Astrocyte of the cerebellum (primary cell): ENCODE measurements at regions not wholly inside any gene's neighbourhood (a gene's known extent, or its start where the extent isn't known, plus 50 kb on each side); places are given as distances from the start of the nearest gene placed in this dataset.
"Not testable (repeated sequence)": the region's sequence is repeated elsewhere in the genome, so short reads cannot be mapped to it uniquely, and the experiment has no call there.

Experiments
- DNase-seq: peaks from one replicate; pipeline ENCODE4 v3.0.0-alpha.2; 2011; ENCODE audit warnings: low read depth
- H3K4me3 ChIP-seq: 2 replicates; pipeline ENCODE4 v1.5.1; 2011; ENCODE audit warnings: mild to moderate bottlenecking, low read depth, low read length, moderate library complexity
- in situ Hi-C: cut with HindIII; loops from 2 replicates; pipeline ENCODE4 v1.10.0; 2017; ENCODE audit warnings: low sequenced_read_pairs
- TF ChIP-seq, protein P1 (sequence below): IDR thresholded peaks from 2 replicates; pipeline ENCODE4 v1.5.1; 2012; ENCODE audit warnings: low read length, low read depth, moderate library complexity, mild to moderate bottlenecking; ENCODE audit errors: missing control alignments

DNA sequence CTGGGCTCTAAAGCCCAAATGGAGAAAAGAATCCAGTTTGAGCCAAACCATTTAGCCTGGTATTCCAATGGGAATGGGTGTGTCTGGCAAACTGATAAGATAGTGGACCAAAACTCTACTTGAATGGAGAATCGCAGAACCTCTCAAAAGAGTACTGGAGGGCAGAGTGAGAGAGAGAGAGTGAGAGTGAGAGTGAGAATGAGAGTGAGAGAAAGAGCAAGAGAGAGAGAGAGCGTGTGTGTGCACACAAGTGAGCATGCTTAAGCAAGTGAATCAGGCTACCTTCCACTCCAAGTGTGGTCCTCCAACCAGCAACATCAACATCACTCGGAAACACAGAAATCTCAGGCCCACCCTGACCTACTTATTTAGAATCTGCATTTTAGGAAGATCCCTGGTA is 58.8 kb downstream of the UQCRFS1 start:
- TF ChIP-seq, protein P1, sequence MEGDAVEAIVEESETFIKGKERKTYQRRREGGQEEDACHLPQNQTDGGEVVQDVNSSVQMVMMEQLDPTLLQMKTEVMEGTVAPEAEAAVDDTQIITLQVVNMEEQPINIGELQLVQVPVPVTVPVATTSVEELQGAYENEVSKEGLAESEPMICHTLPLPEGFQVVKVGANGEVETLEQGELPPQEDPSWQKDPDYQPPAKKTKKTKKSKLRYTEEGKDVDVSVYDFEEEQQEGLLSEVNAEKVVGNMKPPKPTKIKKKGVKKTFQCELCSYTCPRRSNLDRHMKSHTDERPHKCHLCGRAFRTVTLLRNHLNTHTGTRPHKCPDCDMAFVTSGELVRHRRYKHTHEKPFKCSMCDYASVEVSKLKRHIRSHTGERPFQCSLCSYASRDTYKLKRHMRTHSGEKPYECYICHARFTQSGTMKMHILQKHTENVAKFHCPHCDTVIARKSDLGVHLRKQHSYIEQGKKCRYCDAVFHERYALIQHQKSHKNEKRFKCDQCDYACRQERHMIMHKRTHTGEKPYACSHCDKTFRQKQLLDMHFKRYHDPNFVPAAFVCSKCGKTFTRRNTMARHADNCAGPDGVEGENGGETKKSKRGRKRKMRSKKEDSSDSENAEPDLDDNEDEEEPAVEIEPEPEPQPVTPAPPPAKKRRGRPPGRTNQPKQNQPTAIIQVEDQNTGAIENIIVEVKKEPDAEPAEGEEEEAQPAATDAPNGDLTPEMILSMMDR = no peak
- H3K4me3 ChIP-seq = no peak overlapping the region
- DNase-seq = no peak
- in situ Hi-C loops = no loop called here

DNA sequence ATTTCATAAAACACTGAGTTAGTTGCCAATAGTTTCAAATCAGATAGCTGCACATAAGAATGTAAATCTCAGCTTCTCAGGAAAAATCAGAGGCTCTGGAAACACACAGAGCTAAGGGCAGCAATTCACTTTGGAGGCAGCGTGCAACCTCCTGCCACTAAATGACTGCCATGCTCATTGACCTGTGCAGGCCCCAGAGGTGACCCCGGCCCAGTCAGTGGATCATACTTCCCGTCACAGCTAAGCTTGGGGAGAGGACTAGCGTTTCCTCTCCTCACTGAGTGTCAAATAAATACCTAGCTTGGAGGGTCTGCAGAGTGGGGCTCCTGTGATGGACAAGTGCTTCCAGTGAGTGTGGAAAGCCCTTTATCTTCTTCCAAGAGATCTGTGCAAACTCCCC is 67.2 kb downstream of the UQCRFS1 start:
- in situ Hi-C loops = no loop called here
- TF ChIP-seq, protein P1 = no peak
- H3K4me3 ChIP-seq = no peak overlapping the region
- no peak for DNase-seq

DNA sequence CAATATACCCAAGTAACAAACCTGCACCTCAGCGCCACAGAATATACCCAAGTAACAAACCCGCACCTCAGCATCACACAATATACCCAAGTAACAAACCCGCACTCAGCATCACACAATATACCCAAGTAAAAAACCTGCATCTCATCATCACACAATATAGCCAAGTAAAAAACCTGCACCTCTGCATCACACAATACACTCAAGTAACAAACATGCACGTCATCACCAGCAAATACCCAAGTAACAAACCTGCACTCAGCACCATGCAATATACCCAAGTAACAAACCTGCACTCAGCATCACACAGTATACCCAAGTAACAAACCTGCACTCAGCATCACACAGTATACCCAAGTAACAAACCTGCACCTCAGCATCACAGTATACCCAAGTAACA is 69.8 kb downstream of the UQCRFS1 start:
- in situ Hi-C loops = no loop called here
- TF ChIP-seq, protein P1 = no peak
- no peak for DNase-seq
- H3K4me3 ChIP-seq = no peak overlapping the region

DNA sequence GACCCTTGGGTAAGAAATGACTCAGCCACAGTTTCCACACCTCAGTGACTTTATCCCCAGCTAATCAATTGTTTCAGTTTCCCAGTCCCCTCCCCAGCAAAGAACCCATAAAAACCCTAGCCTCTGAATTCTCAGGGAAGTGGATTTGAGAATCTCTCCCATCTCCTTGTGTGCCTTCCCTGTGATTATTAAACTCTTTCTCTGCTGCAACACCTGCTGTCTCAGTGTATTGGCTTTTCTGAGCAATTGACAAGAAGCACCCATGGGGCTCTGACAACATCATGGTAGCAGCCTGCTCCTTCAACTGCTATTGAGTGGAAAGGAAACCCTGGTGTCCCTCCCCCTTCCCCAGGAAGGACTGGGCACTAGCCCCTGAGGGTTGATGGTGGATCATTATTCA is 73.7 kb downstream of the UQCRFS1 start:
- no peak overlapping the region for H3K4me3 ChIP-seq
- no peak for DNase-seq
- TF ChIP-seq, protein P1 = no peak
- in situ Hi-C loops = no loop called here

DNA sequence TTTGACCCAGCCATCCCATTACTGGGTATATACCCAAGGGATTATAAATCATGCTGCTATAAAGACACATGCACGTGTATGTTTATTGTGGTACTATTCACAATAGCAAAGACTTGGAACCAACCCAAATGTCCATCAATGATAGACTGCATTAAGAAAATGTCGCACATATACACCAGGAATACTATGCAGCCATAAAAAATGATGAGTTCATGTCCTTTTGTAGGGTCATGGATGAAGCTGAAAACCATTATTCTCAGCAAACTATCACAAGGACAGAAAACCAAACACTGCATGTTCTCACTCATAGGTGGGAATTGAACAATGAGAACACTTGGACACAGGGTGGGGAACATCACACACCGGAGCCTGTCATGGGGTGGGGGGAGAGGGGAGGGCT is 74.7 kb downstream of the UQCRFS1 start:
- in situ Hi-C loops, DNase-seq, H3K4me3 ChIP-seq: not testable (repeated sequence)

DNA sequence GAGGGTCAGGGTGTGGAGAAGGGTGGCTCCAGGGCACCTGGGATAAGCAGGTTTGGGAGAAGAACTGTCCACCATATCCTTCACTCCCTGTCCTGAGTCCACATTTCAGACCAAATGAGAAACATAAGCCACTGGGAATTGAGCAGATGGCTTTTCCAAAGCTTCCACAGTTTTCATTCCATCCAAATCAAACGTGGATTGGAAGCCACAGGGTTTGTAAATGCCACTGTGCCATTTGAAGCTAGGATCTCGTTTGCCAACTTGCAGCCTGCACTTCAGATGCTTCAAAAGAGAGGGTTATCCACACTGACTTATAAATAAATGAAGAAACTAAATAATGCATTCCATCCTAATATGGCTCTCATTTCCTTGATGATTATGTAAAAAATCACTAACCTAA is 81.5 kb downstream of the UQCRFS1 start:
- TF ChIP-seq, protein P1 = no peak
- in situ Hi-C loops = no loop called here
- DNase-seq = no peak
- no peak overlapping the region for H3K4me3 ChIP-seq

DNA sequence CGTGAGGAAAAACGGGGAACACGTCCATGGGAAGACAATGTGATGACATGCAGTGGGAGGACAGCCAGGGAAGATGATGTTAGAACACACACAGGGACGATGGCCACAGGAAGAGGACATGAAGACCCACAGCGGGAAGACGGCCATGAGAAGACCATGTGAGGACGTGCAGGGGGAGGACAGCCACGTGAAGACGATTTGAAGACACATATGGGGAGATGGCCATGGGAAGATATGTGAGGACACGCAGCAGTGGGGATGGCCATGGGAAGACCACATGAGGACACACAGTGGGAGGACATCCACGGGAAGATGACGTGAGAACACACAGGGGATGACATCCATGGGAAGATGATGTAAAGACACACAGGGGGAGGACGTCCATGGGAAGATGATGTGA is 83.8 kb downstream of the UQCRFS1 start:
- TF ChIP-seq, protein P1 = no peak
- in situ Hi-C loops = no loop called here

More for the DNA sequence above, 83.8 kb downstream of the UQCRFS1 start:
- DNase-seq = no peak
- H3K4me3 ChIP-seq = no peak overlapping the region
